Endodermal cell (in vitro differentiated cells): ENCODE measurements at regions not wholly inside any gene's neighbourhood (a gene's known extent, or its start where the extent isn't known, plus 50 kb on each side); places are given as distances from the start of the nearest gene placed in this dataset.

ENCODE experiments used
- DNase-seq: peaks from one replicate; pipeline ENCODE4 v3.0.0-alpha.2; 2017
- H3K27ac ChIP-seq: 2 replicates; pipeline ENCODE4 v1.5.1; 2013; ENCODE audit warnings: mild to moderate bottlenecking, low read depth, low read length, moderate library complexity
- H3K27me3 ChIP-seq: 2 replicates; pipeline ENCODE4 v1.6.1; 2013; ENCODE audit warnings: mild to moderate bottlenecking, low read length, moderate library complexity; ENCODE audit not compliant: insufficient read depth, control insufficient read depth, poor library complexity, severe bottlenecking
- H3K36me3 ChIP-seq: 2 replicates; pipeline ENCODE4 v1.7.0; 2013; ENCODE audit warnings: mild to moderate bottlenecking, low read length, moderate library complexity; ENCODE audit not compliant: control insufficient read depth, insufficient read depth
- H3K4me1 ChIP-seq: one replicate; pipeline ENCODE4 v1.7.0; 2013; ENCODE audit warnings: low read length; ENCODE audit not compliant: control insufficient read depth, insufficient read depth
- H3K4me3 ChIP-seq: 2 replicates; pipeline ENCODE4 v1.5.1; 2013; ENCODE audit warnings: mild to moderate bottlenecking, low read length, moderate library complexity
- H3K9ac ChIP-seq: 2 replicates; pipeline ENCODE4 v1.6.1; 2013; ENCODE audit warnings: mild to moderate bottlenecking, low read length, moderate library complexity; ENCODE audit not compliant: poor library complexity, severe bottlenecking; ENCODE audit errors: extremely low read depth
- H3K9me3 ChIP-seq: 2 replicates; pipeline ENCODE4 v1.6.1; 2013; ENCODE audit warnings: mild to moderate bottlenecking, low read length, moderate library complexity; ENCODE audit not compliant: control insufficient read depth
- H3K27ac Mint-ChIP-seq: 2 replicates; pipeline ENCODE4 v1.8.0; 2020; ENCODE audit warnings: mixed read lengths
- H3K27me3 Mint-ChIP-seq: 2 replicates; pipeline ENCODE4 v1.8.0; 2021; ENCODE audit warnings: mild to moderate bottlenecking, mixed read lengths; ENCODE audit not compliant: insufficient read depth
- H3K36me3 Mint-ChIP-seq: 2 replicates; pipeline ENCODE4 v1.8.0; 2020; ENCODE audit warnings: low read depth, mixed read lengths
- H3K4me1 Mint-ChIP-seq: 2 replicates; pipeline ENCODE4 v1.8.0; 2020; ENCODE audit warnings: mixed read lengths
- H3K4me3 Mint-ChIP-seq: 2 replicates; pipeline ENCODE4 v1.8.0; 2020; ENCODE audit warnings: mild to moderate bottlenecking, moderate library complexity, mixed read lengths
- H3K9me3 Mint-ChIP-seq: 2 replicates; pipeline ENCODE4 v1.8.0; 2020; ENCODE audit warnings: mild to moderate bottlenecking, mixed read lengths
- WGBS, 2 experiments: methylation state at CpG; one replicate each; pipeline versions ENCODE4 v1.1.5 to v1.1.7; 2013; ENCODE audit warnings: missing lambda C conversion rate in 2 of 2, mixed read lengths in 1 of 2; ENCODE audit not compliant: insufficient coverage in 1 of 2, insufficient read length in 1 of 2; 5-methylcytosine and 5-hydroxymethylcytosine counted together
- TF ChIP-seq, protein P1 (sequence below): fragments of 200-600 bp; sonication (generic); conservative IDR thresholded peaks from 2 replicates; pipeline ENCODE4 v1.5.0; 2021; ENCODE audit warnings: antibody characterized with exemption, mild to moderate bottlenecking

DNA sequence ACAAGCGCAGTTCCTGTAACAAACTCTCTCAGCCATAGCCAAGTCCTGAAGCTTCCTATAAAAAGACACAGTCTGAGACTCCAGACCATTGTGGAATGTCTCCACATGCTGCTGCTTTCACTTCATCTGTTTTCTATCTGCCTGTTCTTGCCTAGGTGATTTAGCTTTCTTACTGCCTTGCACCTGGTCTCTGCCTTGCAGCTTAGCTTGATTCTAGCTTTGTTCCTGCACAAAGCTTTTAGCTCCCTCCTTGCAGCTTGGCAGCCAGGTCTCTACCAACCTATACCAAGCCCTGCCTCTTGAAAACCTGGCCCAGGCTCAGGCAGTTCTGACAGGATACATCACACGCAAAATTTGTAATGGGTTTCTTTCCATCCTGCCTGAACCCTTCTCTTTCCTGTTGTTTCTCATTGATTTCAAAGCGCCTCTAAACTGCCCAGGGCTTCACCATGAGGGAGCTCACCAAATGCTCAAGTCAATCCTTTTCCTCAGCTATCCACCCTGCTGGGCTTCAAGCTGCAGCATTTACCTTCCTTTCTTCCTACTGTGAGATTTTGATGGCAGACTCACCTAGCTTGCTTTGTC is 941.3 kb upstream of the NXPH2 start:
- no peak overlapping the region for H3K4me3 Mint-ChIP-seq
- H3K27me3 Mint-ChIP-seq, result no peaks in the 10 kb centered on the region

DNA sequence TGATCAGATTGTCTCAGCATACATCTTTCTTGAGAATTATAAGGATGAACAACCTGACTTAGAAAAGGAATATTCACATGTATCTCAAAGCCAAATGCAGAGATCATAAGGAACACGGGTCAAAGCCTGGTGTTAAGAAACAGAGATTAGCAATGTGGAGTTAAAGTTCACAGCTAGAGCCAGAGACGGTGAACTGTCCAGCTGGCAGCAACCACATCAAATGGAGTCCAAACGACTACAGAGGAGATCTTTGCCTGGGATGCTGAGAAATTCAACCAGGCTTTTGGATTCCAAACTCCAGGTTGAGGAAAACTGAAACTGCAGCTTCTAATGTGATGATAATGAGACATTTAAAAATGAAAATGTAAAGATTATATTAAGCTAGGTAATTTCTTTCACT is 939.9 kb upstream of the NXPH2 start:
- Mint-ChIP-seq H3K27me3 (no peaks in the 10 kb centered on the region), H3K4me1 (peaks cover 38% of the 10 kb centered on the region), H3K36me3 (no peaks in the 10 kb centered on the region), H3K27ac (no peak overlapping the region), H3K4me3 (no peak overlapping the region), H3K9me3 (no peaks in the 10 kb centered on the region)
- H3K9ac ChIP-seq, result no peak overlapping the region
- H3K36me3 ChIP-seq, result no peaks in the 10 kb centered on the region
- H3K9me3 ChIP-seq, result no peaks in the 10 kb centered on the region
- no peak overlapping the region for H3K27ac ChIP-seq
- TF ChIP-seq, protein P1, sequence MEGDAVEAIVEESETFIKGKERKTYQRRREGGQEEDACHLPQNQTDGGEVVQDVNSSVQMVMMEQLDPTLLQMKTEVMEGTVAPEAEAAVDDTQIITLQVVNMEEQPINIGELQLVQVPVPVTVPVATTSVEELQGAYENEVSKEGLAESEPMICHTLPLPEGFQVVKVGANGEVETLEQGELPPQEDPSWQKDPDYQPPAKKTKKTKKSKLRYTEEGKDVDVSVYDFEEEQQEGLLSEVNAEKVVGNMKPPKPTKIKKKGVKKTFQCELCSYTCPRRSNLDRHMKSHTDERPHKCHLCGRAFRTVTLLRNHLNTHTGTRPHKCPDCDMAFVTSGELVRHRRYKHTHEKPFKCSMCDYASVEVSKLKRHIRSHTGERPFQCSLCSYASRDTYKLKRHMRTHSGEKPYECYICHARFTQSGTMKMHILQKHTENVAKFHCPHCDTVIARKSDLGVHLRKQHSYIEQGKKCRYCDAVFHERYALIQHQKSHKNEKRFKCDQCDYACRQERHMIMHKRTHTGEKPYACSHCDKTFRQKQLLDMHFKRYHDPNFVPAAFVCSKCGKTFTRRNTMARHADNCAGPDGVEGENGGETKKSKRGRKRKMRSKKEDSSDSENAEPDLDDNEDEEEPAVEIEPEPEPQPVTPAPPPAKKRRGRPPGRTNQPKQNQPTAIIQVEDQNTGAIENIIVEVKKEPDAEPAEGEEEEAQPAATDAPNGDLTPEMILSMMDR, result no peak
- H3K27me3 ChIP-seq, result no peaks in the 10 kb centered on the region
- WGBS, 2 experiments, result 88 to 90% methylated on average over 3 of the region's 3 CpGs
- H3K4me1 ChIP-seq, result peaks cover 3% of the 10 kb centered on the region
- no peak for DNase-seq
- no peak overlapping the region for H3K4me3 ChIP-seq

More for the DNA sequence above, 941.3 kb upstream of the NXPH2 start:
- TF ChIP-seq, protein P1, result no peak
- Mint-ChIP-seq H3K9me3 (no peaks in the 10 kb centered on the region), H3K27ac (peak overlapping the region; percentile 47), H3K36me3 (no peaks in the 10 kb centered on the region), H3K4me1 (peaks cover 37% of the 10 kb centered on the region)
- Histone ChIP-seq H3K36me3 (no peaks in the 10 kb centered on the region), H3K9ac (no peak overlapping the region), H3K4me3 (no peak overlapping the region), H3K27me3 (no peaks in the 10 kb centered on the region), H3K9me3 (no peaks in the 10 kb centered on the region), H3K27ac (no peak overlapping the region), H3K4me1 (peaks cover 3% of the 10 kb centered on the region)
- WGBS, 2 experiments, result 45 to 80% methylated on average over 2 to 3 of the region's 3 CpGs
- peak; percentile 80 for DNase-seq

DNA sequence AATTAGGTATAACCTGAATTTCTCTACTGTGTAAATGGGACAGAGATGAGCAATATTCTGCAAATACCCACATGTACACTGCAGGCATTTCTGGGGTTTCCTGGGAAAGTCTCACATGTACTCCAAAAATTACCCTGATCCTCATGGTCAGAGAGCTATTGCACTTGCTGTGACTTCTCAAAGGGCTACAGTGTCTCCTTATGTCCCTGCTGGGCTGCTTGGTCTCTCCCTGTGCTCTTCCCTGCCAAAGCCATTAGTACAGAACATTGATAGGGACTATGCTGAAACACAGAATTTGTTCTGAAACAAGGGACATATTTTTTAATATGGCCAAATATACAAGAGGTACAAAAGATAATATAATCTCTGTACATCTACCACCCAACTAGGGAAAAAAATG is 924.4 kb upstream of the NXPH2 start:
- Histone ChIP-seq H3K9ac (no peak overlapping the region), H3K4me1 (no peaks in the 10 kb centered on the region), H3K27me3 (no peaks in the 10 kb centered on the region), H3K27ac (no peak overlapping the region), H3K36me3 (no peaks in the 10 kb centered on the region), H3K4me3 (no peak overlapping the region), H3K9me3 (peaks cover 5% of the 10 kb centered on the region)
- H3K4me3 Mint-ChIP-seq, result no peak overlapping the region
- no peak for DNase-seq
- H3K9me3 Mint-ChIP-seq, result no peaks in the 10 kb centered on the region
- H3K4me1 Mint-ChIP-seq, result no peaks in the 10 kb centered on the region
- no peak overlapping the region for H3K27ac Mint-ChIP-seq
- TF ChIP-seq, protein P1, result no peak
- H3K27me3 Mint-ChIP-seq, result no peaks in the 10 kb centered on the region
- H3K36me3 Mint-ChIP-seq, result no peaks in the 10 kb centered on the region
